HG03159 (cell line): ENCODE measurements at regions not wholly inside any gene's neighbourhood (a gene's known extent, or its start where the extent isn't known, plus 50 kb on each side); places are given as distances from the start of the nearest gene placed in this dataset.
"Not testable (repeated sequence)": the region's sequence is repeated elsewhere in the genome, so short reads cannot be mapped to it uniquely, and the experiment has no call there.

Experiments used
- ATAC-seq: cut with Tn5 transposase; IDR thresholded peaks from one replicate; pipeline ENCODE4 v1.9.1; 2021; ENCODE audit warnings: mild to moderate bottlenecking, moderate library complexity; ENCODE audit not compliant: unreplicated experiment

DNA sequence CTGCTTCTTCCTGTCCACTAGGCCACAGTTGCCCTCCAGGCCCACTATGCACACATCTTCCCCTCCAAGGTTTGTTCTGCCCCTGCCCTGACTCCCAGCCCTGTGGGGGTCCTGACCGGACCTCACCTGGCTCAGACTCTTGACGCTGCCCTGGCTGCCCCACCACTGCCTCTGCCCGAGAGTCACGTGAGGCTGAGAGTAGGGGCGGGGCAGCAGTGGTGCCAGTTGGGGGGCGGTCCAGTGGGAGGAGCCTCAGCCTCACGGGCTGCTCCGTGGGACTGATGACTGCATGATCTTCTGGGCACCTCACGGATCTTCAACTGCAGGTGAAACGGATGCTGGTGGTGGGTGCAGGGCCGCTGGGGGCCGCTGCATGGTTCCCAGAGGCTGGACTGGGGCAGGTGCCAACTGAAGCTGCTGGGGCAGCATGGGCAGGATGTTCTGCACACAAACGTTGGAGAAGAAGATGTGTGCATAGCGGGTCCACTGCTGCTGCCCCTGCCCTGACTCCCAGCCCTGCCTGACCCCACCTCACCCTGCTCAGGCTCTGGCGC is 77.6 kb downstream of the HHIPL2 start:
- ATAC-seq, result not testable (repeated sequence)

DNA sequence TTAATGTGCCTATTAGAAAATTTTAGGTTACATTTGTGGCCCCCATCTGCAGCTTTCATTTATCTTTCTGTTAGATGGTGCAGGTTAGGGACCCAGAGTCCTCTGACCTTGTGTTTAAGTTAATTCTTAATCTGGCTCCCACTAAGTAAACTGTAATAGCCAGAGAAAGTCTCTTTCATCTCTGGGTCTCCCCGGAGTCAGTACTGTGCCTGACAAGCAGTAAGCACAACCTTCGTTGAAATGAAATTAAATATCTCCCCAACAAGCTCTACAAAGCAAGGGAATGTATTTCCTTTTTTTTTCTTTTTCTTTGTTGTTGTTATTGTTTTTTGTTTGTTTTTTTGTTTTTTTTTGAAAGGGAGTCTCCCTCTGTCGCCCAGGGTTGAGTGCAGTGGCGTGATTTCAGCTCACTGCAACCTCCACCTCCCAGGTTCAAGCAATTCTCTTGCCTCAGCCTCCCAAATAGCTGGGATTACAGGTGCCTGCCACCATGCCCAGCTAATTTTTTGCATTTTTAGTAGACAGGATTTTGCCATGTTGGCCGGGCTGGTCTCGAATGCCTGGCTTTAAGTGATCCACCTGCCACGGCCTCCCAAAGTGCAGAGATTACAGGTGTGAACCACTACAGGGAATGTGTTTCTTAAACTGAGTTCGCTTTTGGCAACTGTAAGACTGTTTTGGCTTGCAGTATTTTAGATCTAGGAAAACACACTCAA is 81.6 kb downstream of the HHIPL2 start:
- no peak for ATAC-seq

DNA sequence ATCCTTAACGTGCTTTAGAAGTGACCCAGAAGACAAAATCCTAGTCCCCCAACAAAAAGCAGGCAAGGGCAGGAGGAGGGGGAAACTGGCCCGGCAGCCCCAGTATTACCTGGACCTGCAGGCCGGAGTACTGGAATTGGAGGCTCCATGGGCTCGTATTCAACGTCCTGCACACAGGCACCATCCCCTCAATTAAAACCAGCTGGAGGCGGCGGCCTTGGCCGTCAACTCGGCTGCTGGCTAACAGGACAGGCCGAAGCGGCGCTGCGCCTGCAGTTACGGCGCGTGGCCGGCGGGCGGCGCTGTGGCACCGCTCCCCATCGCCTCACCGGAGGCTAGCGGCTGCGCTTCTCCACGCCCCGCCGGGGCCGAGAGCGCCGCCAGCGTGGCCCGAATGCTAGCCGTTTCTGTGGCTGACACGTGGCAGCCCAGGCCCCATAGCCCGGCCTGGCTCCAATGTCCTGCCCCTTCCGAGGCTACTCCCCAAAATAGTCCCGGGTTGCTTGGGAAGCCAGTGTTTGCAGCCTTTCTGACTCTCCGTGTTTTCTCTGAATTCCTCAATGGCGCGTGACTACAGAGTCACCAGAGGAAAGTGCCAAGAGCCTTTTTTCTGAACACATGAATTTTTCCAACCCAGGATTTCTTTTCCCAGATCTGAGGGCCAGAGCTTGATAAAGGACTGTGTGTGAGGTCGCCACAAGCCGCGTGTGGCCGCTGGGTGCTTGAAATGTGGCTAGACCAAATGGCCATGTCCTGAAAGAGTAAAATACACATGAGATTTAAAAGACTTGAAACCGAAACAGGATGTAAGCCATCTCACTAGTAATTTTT is 82.5 kb downstream of the HHIPL2 start:
- peak; percentile 89 for ATAC-seq

DNA sequence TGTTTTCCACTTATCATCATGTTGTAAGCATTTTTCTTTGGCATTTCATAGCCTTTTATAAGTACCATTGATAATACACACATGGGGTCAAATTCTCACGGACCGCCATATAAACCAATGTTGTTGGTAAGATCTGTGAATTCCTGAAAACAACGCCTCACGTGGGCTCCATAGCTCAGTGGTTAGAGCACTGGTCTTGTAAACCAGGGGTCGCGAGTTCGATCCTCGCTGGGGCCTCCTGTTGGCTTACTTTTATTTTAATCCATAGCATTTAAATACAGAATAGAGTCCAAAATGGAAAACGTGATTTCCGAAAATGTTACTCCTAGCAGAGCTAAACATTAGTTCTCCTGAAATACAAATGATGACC is 83.1 kb downstream of the HHIPL2 start:
- peak; percentile 25 for ATAC-seq

DNA sequence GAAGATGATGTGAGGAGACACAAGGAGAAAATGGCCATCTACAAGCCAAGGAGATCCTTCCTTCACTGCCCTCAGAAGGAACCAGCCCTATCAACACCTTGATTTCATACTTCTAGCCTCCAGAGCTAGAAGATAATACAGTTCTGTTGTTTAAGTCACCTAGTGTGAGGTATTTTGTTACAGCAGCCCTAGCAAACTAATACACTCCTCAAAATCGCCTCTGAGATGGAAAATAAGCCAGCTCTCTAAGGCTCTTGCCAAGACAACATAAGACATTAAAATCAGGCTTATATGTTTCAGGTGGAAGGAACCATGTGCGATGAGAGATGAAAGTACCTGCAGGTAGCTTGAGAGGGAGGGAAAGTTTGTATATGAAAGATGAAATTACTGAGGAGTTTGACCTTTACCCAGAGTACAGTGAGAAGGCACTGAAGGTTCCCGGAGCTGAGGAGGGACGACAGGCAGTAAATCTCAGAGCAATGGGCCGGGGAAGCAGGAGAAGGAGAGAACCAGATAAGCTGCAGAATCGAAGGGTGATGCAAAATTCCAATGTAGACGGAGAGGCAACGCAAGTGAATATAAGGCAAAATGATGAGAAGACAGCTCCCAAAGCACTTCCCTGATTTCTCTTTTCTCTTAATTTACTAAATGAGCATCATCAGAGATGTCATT is 84.7 kb downstream of the HHIPL2 start:
- ATAC-seq, result no peak

DNA sequence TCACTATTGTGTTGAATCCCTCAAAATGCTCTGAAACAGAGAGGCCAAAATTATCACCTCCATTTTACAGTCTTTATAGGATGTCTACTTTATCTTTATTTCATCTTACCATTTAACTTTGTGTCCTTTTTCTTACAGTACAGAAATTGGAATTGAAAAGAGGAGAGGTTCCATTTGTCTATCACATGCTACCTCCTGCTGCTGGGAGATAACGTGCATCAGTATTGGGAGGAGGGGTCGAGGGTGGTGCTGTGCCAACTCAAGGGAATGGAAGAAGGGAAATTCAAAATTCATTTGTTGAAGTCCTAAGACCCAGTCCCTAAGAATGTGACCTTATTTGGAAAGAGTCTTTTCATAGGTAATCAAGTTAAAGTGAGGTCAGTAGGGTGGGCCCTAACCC is 85.3 kb downstream of the HHIPL2 start:
- no peak for ATAC-seq

DNA sequence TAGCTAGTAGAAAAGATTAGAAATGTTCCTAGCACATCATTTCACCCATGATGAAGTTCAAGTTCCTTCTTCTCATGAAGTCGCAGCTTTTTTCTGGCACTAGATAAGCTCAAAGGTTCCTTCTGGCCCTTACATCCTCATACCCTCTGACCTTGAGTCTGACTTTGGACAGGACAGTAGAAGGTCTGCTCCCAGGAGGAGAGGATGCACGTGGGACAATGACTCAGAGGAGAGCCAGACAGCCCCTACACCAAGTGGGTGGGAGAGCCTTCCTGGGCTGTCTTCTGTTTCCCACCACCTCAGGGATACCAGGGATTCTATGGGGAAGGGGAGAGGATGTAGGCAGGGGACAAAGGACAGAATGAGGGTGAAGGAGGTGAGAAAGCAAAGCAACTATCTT is 86.0 kb downstream of the HHIPL2 start:
- ATAC-seq, result no peak

DNA sequence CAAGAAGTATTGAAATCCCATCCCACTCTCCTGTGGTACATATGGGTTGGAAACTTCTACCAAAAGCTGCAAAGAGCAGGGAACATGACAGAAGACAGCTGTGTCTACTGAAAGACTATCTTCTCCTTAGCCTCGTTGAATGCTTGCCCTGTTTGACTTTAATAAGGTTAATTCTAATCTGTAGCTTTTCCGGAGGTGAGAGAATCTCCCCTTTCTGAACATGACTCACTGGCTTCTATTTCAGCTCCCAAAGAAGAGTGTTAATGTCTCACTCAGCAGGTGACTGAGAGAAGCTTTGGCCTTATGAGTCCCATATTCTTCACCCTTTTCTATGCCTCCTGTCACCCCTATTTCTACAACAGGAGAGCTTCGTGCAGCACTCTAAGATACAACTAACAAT is 88.3 kb downstream of the HHIPL2 start:
- no peak for ATAC-seq

DNA sequence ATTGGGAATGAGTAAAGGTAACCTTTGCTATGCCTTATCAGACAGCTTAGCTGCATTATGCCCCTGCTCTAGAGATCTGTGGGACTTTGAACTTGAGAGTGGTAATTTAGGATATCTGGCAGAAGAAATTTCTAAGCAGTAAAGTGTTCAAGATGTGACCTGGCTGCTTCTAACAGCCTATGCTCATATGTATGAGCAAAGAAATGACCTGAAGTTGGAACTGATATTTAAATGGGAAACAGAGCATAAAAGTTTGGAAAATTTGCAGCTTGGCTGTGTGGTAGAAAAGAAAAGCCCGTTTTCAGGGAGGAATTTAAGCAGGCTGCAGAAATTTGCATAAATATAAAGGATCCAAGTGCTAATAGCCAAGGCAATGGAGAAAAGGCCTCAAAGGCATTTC is 90.4 kb downstream of the HHIPL2 start:
- no peak for ATAC-seq

DNA sequence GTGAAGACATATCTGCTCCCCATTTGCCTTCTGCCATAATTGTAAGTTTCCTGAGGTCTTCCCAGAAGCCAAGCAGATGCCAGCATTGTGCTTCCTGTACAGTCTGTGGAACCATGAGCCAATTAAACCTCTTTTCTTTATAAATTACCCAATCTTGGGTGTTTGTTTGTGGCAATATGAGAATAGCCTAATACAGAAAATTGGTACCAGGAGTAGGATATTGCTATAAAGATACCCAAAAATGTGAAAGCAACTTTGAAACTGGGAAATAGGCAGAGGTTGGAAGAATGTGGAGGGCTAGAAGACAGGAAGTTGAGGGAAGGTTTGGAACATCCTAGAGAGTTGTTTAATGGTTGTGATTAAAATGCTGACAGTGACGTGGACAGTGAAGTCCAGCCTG is 90.8 kb downstream of the HHIPL2 start:
- no peak for ATAC-seq

DNA sequence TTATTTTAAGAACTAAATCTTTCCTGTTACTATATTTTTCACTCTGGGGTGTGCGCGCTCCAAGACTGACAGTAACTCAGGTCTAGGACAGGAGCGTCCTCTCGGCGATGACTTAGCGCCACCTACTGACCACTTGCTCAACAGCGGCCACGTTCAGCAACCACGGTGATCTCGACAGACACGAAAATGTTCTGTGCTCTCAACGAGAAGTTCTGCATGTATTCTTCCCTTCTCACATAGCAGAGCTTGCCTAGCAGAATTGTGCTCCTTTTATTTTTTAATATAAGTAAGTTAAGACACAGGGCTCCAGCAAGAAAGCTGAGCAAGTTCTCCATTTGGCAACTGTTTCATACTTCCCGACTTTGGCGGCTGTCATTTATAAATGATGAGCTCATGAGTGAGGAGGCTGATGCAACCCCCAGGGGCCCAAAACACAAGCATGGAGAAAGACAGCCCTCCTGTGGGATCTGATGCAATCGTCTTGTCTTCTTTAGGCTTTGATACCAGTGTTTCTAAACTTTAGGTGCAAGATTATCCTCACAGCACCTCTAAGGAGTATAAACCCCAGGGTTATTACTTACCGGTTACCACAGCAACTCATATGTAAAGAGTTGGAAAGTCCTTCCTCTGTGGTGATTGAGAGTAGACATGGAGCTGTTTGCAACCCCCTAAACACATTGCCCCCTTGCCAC is 92.6 kb downstream of the HHIPL2 start:
- ATAC-seq, result peak; percentile 97

DNA sequence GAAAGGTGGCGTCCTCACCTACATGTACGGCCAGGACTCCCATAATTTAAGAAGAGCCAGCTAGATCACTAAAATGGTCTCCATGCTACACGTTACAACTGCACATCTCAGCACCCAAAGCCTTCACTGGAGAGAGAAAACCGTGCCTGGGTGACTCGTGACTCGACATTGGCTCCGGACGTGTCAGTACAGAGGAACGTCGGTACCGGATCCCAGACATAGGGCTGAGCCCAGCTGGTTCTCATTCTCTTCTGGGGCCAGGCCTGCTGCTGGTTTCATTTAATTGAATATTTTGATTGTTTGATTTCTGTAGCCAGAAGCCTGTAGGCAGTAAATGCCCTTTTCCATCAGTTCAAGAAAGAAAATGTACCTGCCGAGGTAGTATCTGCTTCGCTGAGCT is 93.1 kb downstream of the HHIPL2 start:
- ATAC-seq, result peak; percentile 35

DNA sequence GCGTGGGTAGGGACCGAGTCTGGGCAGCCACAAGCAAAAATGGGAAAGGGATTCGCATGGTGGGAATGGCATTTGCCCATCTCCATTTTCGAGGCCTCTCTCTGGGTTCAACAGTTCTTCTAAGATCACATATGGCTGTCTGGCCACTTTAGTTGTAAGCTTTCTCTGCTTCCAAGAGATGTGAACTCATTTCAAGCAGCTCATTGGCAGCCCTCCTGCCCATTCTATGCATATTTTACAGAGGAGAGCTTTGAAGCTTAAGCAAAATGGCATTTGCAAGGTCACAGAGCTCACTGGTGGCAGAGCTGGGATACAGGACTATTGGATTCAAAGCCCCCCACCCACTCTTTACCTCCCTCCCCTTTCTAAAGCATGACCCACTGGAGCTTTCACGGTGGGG is 93.7 kb downstream of the HHIPL2 start:
- no peak for ATAC-seq

DNA sequence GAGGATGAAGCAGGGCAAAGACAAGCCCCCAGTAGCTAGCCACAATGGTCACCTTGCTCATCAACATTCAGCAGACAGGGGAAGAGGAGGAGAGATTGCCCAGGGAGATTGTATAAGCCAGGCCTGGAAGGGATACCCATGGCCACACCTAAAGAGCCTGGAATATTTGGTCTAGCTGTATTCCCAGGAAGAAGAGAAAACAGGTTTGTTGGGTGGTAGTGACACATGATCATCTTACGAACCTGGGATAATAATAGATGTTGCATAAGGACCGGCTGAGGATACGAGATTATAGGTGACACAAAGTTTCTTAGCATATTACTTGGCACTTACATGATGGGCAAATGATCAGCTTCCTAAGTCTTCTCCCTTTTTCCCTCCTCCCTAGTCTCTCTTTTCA is 95.9 kb downstream of the HHIPL2 start:
- no peak for ATAC-seq

DNA sequence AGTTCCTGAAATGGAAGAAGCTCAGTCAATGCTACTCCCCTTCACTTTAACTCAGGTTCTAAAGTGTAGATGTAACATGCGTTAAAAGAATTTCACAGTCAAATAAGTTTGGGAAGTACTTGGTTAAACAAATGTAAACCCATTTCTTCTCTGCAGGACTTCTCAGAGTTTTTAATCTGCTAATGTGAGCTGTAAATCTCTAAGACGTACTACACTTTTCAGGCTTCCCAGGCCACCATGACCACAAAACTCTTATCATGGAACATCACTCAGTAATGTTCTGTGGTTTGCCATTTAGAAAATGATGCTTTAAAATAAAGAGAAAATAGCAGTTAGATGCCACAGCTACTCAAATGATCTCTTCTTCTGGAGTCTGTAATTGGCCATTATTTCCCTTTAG is 104.3 kb downstream of the HHIPL2 start:
- no peak for ATAC-seq

DNA sequence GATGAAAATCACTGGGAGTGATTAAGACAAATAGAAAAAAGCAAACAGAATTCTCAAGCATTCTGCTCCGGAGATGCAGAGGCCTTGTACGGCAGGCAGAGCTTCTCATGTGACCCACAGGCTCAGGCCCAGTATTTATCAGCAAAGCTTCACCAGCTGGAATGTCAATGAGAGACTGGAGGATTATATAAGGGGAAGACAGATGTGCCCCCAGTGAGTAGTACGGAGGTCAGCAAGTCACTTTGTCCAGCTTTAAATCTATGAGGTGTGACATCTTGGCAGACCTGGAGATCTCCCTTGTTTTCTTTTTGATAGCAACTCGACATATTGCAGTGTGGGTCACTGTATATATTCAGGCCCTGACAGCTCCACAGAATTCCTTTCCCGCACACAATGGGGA is 106.8 kb downstream of the HHIPL2 start:
- no peak for ATAC-seq

DNA sequence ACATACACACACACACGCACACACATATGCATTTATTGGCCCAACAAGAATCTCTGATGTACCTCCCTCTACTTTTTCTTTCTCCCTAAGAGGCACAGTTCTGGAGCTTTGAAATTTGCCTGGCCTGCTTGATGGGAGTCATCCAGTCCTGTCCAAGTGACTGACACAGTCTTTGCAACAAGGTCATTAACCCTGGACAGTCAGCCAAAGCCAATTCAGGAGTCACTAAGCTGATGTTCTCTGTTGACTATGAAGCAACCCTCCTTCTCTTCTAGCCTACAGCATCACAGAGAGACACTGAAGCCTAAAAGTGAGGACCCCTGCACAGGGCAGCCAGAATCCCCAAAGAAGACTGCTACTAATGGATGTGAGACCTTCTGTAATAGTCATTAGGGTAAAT is 123.1 kb downstream of the HHIPL2 start:
- ATAC-seq, result no peak

DNA sequence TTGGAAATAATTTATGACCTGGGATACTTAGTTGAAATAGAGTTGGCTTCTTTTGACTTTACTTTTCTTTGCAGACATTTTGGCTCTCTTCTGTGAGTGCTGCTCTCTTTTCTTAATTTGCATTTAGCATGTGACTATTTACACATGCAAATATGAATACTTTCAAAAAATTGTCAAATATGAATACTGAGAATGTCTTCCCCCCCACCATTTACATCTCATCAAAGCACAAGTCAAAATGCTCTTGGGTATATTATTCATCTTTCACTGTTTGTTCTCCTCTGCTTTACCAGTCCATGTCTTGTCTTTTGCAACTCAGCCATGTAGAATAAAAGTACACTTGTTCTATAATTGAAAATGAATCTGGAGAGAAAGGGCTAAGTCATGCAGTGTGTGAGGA is 126.5 kb downstream of the HHIPL2 start:
- ATAC-seq, result no peak

DNA sequence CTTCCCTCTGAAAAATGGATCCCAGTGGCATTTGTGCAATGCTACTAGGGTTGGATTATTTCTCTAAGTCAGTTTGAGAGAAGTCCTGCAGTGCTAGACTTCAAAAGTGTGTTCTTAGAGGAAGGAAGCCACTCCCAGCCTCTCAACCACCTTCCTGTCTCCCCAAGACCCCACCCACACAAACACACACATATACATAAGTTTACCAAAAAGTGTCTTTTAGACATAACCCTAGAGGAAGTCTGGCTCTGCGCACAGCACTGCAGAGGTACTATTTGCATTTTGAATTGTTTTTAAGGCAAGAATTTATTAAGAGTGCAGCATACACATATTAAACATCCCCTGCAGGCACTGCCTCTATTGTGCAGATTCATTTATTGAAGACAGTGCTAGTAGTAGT is 127.3 kb downstream of the HHIPL2 start:
- no peak for ATAC-seq

DNA sequence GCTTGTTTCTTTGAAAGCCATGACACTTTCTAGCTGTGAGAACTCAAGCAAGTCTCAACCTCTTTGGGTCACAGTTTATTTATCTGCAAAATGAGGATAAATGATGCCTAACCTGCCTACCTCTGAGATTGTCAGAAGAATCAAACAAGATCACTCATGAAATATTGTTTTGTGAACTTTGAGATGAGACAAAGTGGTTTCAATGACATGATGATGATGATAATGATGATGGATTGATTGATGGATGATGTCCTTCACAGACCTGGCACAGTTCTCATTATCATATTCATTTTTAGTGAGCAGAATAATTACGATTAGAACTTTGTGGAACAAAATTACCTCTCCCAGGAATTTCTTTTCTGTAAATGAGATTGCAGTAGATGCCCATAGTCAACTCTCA is 129.2 kb downstream of the HHIPL2 start:
- ATAC-seq, result no peak

DNA sequence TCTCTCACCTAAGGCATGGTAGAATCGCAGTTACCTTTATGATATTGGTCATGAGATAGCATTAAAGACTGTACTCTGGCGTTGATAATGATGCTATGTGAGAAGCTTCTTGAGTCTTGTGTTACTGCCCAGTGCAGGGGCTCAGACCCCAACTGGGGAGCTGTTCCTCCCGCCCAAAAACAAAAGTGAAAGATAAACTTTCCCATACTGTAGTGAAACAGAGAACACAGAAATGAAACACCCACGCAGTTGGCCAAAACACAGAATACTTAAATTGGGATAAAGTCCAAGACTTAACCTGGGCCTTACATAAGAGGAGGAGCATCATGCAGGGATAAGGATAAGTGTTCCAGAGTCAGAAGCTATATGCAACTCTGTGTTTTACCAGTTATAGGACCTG is 130.6 kb downstream of the HHIPL2 start:
- no peak for ATAC-seq
